Ovary (tissue), 7 donors: ENCODE measurements at regions not wholly inside any gene's neighbourhood (a gene's known extent, or its start where the extent isn't known, plus 50 kb on each side); places are given as distances from the start of the nearest gene placed in this dataset.
A peak's percentile ranks its signal among the peaks of the same experiment; 100 is the strongest.
"Not testable (repeated sequence)": the region's sequence is repeated elsewhere in the genome, so short reads cannot be mapped to it uniquely, and the experiment has no call there.

Source experiments
- DNase-seq, 5 donors: peaks; one replicate each; pipeline ENCODE4 v3.0.0-alpha.2; 2019 to 2020
- H3K27ac ChIP-seq, 2 donors: fragments of 200-600 bp; one replicate each; pipeline versions ENCODE4 v1.5.1 to v1.8.0; 2019 to 2022
- H3K27me3 ChIP-seq: fragments of 200-600 bp; one replicate; pipeline ENCODE4 v1.8.0; 2022
- H3K36me3 ChIP-seq: fragments of 200-600 bp; sonication (generic); one replicate; pipeline ENCODE4 v1.5.1; 2019
- H3K4me1 ChIP-seq: one replicate; pipeline ENCODE4 v1.8.1; 2013; ENCODE audit warnings: mild to moderate bottlenecking, moderate library complexity; ENCODE audit not compliant: insufficient read depth
- H3K4me3 ChIP-seq: fragments of 200-600 bp; sonication (generic); one replicate; pipeline ENCODE4 v1.5.1; 2017
- H3K9me3 ChIP-seq, 2 donors: fragments of 200-600 bp in 1 of 2; sonication (generic) in 1 of 2; one replicate each; pipeline versions ENCODE4 v1.5.1 to v1.8.1; 2013 to 2019; ENCODE audit warnings: mild to moderate bottlenecking in 1 of 2, moderate library complexity in 1 of 2
- CTCF ChIP-seq, 3 donors: fragments of 450-650 bp in 2 of 3; fragments of 200-600 bp in 1 of 3; IDR thresholded peaks; one replicate each; pipeline versions ENCODE4 v1.5.1 to v1.8.0; 2016 to 2022; ENCODE audit warnings: antibody characterized with exemption in 3 of 3, mild to moderate bottlenecking in 1 of 3
- EP300 ChIP-seq: sonication (generic); formaldehyde crosslinking; IDR thresholded peaks from one replicate; pipeline ENCODE4 v1.6.1; 2017; ENCODE audit warnings: antibody characterized with exemption
- POLR2A ChIP-seq: fragments of 450-650 bp; IDR thresholded peaks from one replicate; pipeline ENCODE4 v1.6.1; 2017; ENCODE audit warnings: antibody characterized with exemption, mild to moderate bottlenecking, moderate library complexity
- WGBS, 3 donors: extraction: QIAGEN DNeasy Blood & Tissue Kit in 1 of 3; methylation state at CpG; one replicate each; pipeline versions ENCODE4 v1.1.5 to v1.1.7; 2013 to 2017; 5-methylcytosine and 5-hydroxymethylcytosine counted together
- intact Hi-C, 4 donors: fragments of 100-400 bp; cut with DNase I; formaldehyde crosslinking; loops; one replicate each; pipeline versions ENCODE4 v1.11.0 to v1.15.1; 2022 to 2023
- donor health status: DM: no; HTN: no; CAD: no; lungs with moderate emphysema.
- donor health status: DM: no; HTN: no; CAD: no.
- donor health status: Bipolar disorder and iron deficiency.
- donor health status: DM: no; HTN: no; CAD: no.
- donor health status: DM: yes; HTN: yes; CAD: no.

GRCh38 chr3:194871143-194871863, 185.6 kb downstream of the FAM43A start:
- no peaks in the 10 kb centered on the region for H3K9me3 ChIP-seq
- H3K4me3 ChIP-seq, result no peak overlapping the region
- no peak for TF ChIP-seq CTCF (IDR thresholded peaks at IDR 0.05)
- no peak for TF ChIP-seq EP300
- no peak for TF ChIP-seq POLR2A
- peaks cover 11% of the 10 kb centered on the region for H3K4me1 ChIP-seq
- peak in 4 of 5 donors; percentile 37 to 60 (median 42) for DNase-seq
- WGBS, 3 donors, result 19 to 20% (median 19%) methylated on average over 13 of the region's 13 CpGs
- H3K36me3 ChIP-seq, result no peaks in the 10 kb centered on the region
- no peak overlapping the region for H3K27ac ChIP-seq
- intact Hi-C loops, result no loop called here
- H3K27me3 ChIP-seq, result no peaks in the 10 kb centered on the region

GRCh38 chr3:194871864-194872668, 186.4 kb downstream of the FAM43A start:
- no peak overlapping the region for H3K27ac ChIP-seq
- no peak for DNase-seq
- TF ChIP-seq CTCF (IDR thresholded peaks at IDR 0.05) (no peak), EP300 (no peak), POLR2A (no peak)
- H3K4me1 ChIP-seq, result peaks cover 11% of the 10 kb centered on the region
- H3K4me3 ChIP-seq, result no peak overlapping the region
- no peaks in the 10 kb centered on the region for H3K36me3 ChIP-seq
- WGBS, 3 donors, result 54 to 62% (median 60%) methylated on average over 14 of the region's 14 CpGs
- intact Hi-C loops, result no loop called here
- no peaks in the 10 kb centered on the region for H3K27me3 ChIP-seq
- no peaks in the 10 kb centered on the region for H3K9me3 ChIP-seq

GRCh38 chr3:194872669-194872977, 186.9 kb downstream of the FAM43A start:
- Histone ChIP-seq H3K9me3 (no peaks in the 10 kb centered on the region), H3K27me3 (no peaks in the 10 kb centered on the region), H3K4me3 (no peak overlapping the region), H3K27ac (no peak overlapping the region), H3K36me3 (no peaks in the 10 kb centered on the region), H3K4me1 (peaks cover 10% of the 10 kb centered on the region)
- WGBS, 3 donors, result 6 to 12% (median 8%) methylated on average over 2 of the region's 2 CpGs
- no peak for DNase-seq
- intact Hi-C loops, result no loop called here
- TF ChIP-seq CTCF (IDR thresholded peaks at IDR 0.05), result no peak
- TF ChIP-seq POLR2A, result no peak
- no peak for TF ChIP-seq EP300

GRCh38 chr3:194873474-194873873, 187.8 kb downstream of the FAM43A start:
- 93 to 95% (median 94%) methylated on average over 10 of the region's 10 CpGs for WGBS, 3 donors
- H3K27me3 ChIP-seq, intact Hi-C loops, H3K27ac ChIP-seq, H3K4me3 ChIP-seq, H3K9me3 ChIP-seq, DNase-seq, H3K36me3 ChIP-seq: not testable (repeated sequence)
- peaks cover 10% of the 10 kb centered on the region for H3K4me1 ChIP-seq

GRCh38 chr3:194874206-194874605, 188.5 kb downstream of the FAM43A start:
- H3K9me3 ChIP-seq, result no peaks in the 10 kb centered on the region
- no peak for DNase-seq
- no peaks in the 10 kb centered on the region for H3K36me3 ChIP-seq
- intact Hi-C loops, result no loop called here
- 77 to 93% (median 92%) methylated on average over 5 of the region's 5 CpGs for WGBS, 3 donors
- H3K27ac ChIP-seq, result no peak overlapping the region
- H3K4me1 ChIP-seq, result peaks cover 12% of the 10 kb centered on the region
- H3K27me3 ChIP-seq, result no peaks in the 10 kb centered on the region
- TF ChIP-seq EP300 (no peak), POLR2A (no peak), CTCF (IDR thresholded peaks at IDR 0.05) (no peak)
- no peak overlapping the region for H3K4me3 ChIP-seq
